ENCODE measurements at regions not wholly inside any gene's neighbourhood (a gene's known extent, or its start where the extent isn't known, plus 50 kb on each side); places are given as distances from the start of the nearest gene placed in this dataset.

- TF ChIP-seq, protein P1, sequence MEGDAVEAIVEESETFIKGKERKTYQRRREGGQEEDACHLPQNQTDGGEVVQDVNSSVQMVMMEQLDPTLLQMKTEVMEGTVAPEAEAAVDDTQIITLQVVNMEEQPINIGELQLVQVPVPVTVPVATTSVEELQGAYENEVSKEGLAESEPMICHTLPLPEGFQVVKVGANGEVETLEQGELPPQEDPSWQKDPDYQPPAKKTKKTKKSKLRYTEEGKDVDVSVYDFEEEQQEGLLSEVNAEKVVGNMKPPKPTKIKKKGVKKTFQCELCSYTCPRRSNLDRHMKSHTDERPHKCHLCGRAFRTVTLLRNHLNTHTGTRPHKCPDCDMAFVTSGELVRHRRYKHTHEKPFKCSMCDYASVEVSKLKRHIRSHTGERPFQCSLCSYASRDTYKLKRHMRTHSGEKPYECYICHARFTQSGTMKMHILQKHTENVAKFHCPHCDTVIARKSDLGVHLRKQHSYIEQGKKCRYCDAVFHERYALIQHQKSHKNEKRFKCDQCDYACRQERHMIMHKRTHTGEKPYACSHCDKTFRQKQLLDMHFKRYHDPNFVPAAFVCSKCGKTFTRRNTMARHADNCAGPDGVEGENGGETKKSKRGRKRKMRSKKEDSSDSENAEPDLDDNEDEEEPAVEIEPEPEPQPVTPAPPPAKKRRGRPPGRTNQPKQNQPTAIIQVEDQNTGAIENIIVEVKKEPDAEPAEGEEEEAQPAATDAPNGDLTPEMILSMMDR (IDR thresholded peaks at IDR 0.05; ENCODE audit: control extremely low read depth, extremely low read depth, low read depth, missing control alignments), result no peak
- ChIA-PET POLR2A (no interaction called here), CTCF (interaction anchor here (0.9 to 1.0 kb wide), 2 partner anchors 11 to 121 kb away, joined by 3 read pairs; no protein-coding TSS in a partner anchor)
- DNase-seq (ENCODE audit: extremely low spot score), result no peak
These were observed 733.9 kb upstream of the ACVR2A start for GRCh38 chr2:147110962-147111361.

DNA sequence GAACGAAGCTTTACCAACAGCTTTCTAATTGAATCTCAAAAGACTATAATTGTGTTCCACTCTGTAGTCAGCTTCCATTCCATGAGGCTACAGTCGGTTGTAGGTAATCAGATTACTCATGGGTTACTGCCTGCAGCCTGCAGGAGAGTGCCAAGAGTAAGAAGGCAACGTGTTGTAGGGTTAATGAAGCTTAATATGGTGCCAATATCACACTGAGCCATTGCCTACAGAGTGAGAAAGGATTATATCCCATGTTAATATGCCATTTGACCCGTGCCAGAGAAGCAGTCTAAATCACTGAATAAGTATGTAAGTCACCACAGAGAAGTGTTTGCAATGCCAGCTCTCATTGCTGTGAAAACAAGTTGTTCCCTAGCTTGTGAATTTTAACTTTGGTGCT lies 734.5 kb upstream of the ACVR2A start:
- CTCF ChIA-PET, result interaction anchor here (0.9 to 1.3 kb wide), 4 partner anchors 9 to 122 kb away, joined by 3 read pairs; no protein-coding TSS in a partner anchor
- POLR2A ChIA-PET, result no interaction called here
- TF ChIP-seq, protein P1 (IDR thresholded peaks at IDR 0.05; ENCODE audit: control extremely low read depth, extremely low read depth, low read depth, missing control alignments), result no peak
- DNase-seq (ENCODE audit: extremely low spot score), result no peak

- CTCF ChIA-PET, result interaction anchor here (1.1 to 1.3 kb wide), 2 partner anchors 10 to 64 kb away, joined by 3 read pairs; no protein-coding TSS in a partner anchor
- TF ChIP-seq, protein P1 (IDR thresholded peaks at IDR 0.05; ENCODE audit: control extremely low read depth, extremely low read depth, low read depth, missing control alignments), result no peak
- DNase-seq (ENCODE audit: extremely low spot score), result no peak
- POLR2A ChIA-PET, result no interaction called here
These were observed 735.5 kb upstream of the ACVR2A start for GRCh38 chr2:147109291-147109690.

- ChIA-PET CTCF (interaction anchor here (1.1 kb wide), 1 partner anchor 11 kb away, joined by 3 read pairs; no protein-coding TSS in a partner anchor), POLR2A (no interaction called here)
- no peak for DNase-seq (ENCODE audit: extremely low spot score)
- TF ChIP-seq, protein P1 (IDR thresholded peaks at IDR 0.05; ENCODE audit: control extremely low read depth, extremely low read depth, low read depth, missing control alignments), result no peak
These were observed 736.3 kb upstream of the ACVR2A start for GRCh38 chr2:147108548-147108947.

GRCh38 chr2:147101941-147102790 lies 742.7 kb upstream of the ACVR2A start:
- ChIA-PET CTCF (interaction anchor here (1.1 to 1.7 kb wide), 4 partner anchors 7 to 230 kb away, joined by 3 to 6 read pairs (median 3); no protein-coding TSS in a partner anchor), POLR2A (no interaction called here)

DNA sequence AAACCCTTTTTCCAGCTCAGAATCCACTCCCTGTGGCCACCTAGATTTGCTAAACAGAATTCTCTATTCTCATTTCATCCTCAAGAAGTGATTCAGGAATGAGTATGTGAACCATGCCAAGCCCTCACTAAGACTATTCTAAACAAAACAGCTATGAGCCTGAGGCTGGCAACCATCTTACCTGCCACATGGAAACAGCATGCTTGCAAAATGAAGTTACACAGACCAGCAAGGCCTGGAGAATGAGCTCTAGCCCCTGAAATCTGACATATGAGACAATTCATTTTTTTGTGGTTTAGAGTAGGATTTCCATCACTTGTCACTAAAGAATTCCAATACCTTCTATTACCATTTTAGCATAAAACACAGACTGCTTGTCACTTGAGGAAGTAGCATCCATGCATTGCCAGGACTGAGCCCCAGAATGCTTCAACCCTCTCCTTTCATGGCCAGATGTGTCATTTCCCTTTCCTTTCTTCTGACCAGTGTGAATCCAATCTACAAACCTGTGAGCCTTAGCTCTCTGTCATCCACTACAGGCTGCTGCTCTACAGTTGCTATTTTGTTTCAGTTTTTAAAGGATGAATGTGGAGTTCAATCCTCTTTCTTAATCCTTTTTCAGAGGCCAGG lies 744.3 kb upstream of the ACVR2A start:
- POLR2A ChIA-PET, result no interaction called here
- CTCF ChIA-PET, result interaction anchor here (0.9 to 1.7 kb wide), 5 partner anchors 10 to 76 kb away, joined by 3 to 5 read pairs (median 3); no protein-coding TSS in a partner anchor
- DNase-seq (ENCODE audit: extremely low spot score), result no peak
- TF ChIP-seq, protein P1 (IDR thresholded peaks at IDR 0.05; ENCODE audit: control extremely low read depth, extremely low read depth, low read depth, missing control alignments), result no peak

More at GRCh38 chr2:147101941-147102790, 742.7 kb upstream of the ACVR2A start:
- TF ChIP-seq, protein P1 (IDR thresholded peaks at IDR 0.05; ENCODE audit: control extremely low read depth, extremely low read depth, low read depth, missing control alignments), result no peak
- DNase-seq (ENCODE audit: extremely low spot score), result no peak
